ENCODE measurements at regions not wholly inside any gene's neighbourhood (a gene's known extent, or its start where the extent isn't known, plus 50 kb on each side); places are given as distances from the start of the nearest gene placed in this dataset.

DNA sequence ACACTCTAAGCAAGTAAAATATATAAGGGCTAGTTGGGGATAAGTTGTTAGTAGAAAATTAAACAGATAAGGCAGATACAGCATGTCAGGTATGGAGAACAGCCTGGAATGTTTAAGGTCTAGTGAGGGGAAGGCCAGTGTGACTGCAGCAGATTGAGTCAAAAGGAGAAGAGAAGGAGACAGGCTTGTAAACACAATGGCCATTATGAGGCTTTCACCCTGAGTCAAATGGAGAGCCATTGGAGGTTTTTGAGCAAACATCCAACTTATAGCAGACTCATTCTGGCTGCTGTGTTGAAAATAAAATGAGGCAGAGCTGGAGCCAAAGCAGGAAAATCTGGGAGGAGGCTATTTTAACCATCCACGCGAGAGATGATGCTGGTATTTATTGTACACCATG, 142.0 kb downstream of the DUSP6 start:
- TF ChIP-seq, protein P1, sequence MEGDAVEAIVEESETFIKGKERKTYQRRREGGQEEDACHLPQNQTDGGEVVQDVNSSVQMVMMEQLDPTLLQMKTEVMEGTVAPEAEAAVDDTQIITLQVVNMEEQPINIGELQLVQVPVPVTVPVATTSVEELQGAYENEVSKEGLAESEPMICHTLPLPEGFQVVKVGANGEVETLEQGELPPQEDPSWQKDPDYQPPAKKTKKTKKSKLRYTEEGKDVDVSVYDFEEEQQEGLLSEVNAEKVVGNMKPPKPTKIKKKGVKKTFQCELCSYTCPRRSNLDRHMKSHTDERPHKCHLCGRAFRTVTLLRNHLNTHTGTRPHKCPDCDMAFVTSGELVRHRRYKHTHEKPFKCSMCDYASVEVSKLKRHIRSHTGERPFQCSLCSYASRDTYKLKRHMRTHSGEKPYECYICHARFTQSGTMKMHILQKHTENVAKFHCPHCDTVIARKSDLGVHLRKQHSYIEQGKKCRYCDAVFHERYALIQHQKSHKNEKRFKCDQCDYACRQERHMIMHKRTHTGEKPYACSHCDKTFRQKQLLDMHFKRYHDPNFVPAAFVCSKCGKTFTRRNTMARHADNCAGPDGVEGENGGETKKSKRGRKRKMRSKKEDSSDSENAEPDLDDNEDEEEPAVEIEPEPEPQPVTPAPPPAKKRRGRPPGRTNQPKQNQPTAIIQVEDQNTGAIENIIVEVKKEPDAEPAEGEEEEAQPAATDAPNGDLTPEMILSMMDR (IDR thresholded peaks at IDR 0.05; ENCODE audit: poor library complexity, severe bottlenecking) = no peak
- TF ChIP-seq TAF1 (IDR thresholded peaks at IDR 0.05; ENCODE audit: low read depth) (no peak), RAD21 (conservative IDR thresholded peaks at IDR 0.05) (no peak)
